LHCN-M2 (cell line): ENCODE measurements at regions not wholly inside any gene's neighbourhood (a gene's known extent, or its start where the extent isn't known, plus 50 kb on each side); places are given as distances from the start of the nearest gene placed in this dataset.

ENCODE experiments used
- DNase-seq: peaks from one replicate; pipeline ENCODE4 v3.0.0-alpha.2; 2012; ENCODE audit warnings: low read depth

DNA sequence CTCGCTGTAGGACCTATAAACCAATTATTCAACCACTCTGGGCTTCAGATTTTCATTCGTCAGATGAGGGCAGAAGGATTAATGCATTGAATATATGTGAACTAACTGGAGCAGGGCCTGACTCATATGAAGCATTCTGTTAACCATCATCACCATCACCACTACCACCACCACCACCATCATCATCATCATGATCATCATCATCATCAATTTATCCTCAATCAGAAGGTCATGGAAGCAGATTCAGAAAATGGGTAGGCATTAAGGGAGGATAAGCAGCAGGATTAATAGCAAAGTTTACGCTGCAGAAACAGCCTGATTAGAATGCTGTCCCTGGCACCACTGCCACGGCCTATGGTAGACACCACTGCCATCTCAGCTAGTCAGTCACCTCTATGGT lies 407.5 kb upstream of the THBS1 start:
- no peak for DNase-seq

DNA sequence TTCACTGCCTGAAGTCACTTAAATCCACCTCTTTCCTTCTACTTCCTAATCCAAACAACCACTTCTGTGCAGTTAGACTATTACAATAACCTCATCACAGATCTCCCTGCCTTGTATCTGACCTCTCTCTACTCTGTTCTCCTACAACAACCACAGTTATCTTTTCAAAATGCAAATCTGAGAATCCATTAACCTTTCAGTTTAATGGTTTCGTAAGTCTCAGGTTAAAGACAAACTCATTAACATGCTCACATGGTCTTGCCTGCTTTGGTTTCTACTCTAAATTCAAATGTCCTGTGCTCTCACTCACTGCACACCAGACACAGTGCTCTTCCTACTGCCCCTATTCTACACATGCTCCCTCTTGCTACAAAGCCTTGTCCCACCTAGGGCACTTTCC lies 406.5 kb upstream of the THBS1 start:
- DNase-seq, result no peak

DNA sequence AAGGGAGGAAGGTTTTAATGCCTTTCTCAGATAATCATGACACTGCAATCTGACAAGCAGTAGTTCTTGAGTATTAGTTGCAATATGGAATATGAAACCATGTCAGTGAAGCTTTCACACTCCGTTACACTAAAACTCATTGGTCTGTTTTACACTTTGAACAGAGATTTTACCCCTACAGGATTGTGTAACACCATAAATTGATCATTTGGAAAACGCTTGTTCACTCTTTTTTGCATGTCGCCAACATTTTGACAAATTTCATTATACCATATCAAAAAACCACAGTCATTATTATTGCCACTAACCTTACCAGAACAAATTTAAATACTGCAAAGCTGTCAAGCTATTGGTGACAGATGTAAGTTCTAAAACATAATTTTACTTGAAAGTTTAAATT lies 404.8 kb upstream of the THBS1 start:
- DNase-seq, result no peak

- peak; percentile 90 for DNase-seq
Measured at GRCh38 chr15:39177561-39177960, 403.3 kb upstream of the THBS1 start.

DNA sequence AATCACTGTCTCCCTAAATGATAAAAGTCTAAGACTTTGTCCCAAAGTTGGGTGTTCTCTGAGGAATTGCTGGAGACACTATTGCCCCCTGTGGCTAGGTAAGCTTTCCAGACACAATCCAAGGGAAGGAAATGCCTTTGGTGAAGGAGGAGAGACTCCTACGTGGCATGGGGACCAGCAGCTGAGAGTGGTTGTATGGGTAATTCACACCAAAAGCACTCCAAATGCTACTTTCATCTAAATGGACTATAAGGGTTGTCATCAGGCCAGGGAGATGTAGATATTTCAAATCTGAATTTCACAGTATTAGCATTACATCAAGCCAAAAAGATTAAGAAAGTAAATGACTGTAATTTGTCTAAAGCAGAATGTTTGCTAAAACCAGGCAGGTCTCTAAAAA lies 400.8 kb upstream of the THBS1 start:
- DNase-seq, result no peak

GRCh38 chr15:39180483-39180933 lies 400.4 kb upstream of the THBS1 start:
- no peak for DNase-seq

DNA sequence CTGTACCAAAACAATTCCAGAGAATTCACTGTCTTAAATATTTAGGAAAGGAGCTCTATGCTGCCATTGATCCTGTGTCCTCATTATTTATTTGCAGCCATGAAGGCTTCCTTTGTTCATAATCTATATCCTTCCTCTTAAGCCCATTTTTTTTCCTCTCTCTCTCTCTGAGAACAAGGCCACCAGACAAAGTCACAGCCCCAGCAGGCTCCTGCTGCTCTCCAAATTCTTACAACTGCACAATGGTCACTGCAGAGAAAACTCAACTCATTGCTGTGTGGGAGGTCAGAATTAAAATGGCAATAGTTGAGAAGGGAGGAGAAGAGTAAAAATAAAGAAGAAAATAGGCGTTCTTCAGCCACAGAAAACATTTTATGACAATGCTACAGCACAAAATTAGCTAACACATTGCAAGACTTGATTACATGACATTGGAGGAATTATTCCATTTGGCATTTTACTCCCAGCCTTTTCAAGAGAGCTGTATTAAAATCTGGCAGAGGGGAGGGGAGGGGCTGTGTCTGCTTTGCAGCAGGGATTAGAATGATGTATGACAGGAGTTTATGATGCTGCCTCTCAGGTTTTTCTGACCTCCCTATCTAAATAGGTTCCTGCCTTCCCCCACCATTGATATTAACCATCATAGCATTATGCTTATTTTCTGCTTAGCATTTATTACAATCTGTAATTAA lies 399.7 kb upstream of the THBS1 start:
- no peak for DNase-seq

DNA sequence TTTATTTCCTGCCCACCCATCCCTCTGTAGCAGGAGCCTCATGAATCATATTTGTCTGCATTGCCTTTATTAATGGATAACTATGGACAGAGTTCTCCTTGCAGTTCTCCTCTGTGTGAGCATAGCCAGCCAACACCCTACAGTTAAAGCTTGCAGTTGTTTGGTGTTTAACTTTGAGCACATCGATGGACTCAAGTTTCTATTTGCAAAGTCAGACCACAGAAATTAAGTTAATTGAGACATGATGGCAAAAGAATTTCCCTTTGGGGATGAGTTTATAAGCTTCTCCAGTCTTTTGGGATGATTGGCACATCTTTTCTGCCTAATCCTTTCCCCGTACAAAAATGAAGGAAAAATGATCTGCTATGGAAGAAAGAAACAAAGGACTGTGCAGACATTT lies 398.9 kb upstream of the THBS1 start:
- DNase-seq, result no peak

DNA sequence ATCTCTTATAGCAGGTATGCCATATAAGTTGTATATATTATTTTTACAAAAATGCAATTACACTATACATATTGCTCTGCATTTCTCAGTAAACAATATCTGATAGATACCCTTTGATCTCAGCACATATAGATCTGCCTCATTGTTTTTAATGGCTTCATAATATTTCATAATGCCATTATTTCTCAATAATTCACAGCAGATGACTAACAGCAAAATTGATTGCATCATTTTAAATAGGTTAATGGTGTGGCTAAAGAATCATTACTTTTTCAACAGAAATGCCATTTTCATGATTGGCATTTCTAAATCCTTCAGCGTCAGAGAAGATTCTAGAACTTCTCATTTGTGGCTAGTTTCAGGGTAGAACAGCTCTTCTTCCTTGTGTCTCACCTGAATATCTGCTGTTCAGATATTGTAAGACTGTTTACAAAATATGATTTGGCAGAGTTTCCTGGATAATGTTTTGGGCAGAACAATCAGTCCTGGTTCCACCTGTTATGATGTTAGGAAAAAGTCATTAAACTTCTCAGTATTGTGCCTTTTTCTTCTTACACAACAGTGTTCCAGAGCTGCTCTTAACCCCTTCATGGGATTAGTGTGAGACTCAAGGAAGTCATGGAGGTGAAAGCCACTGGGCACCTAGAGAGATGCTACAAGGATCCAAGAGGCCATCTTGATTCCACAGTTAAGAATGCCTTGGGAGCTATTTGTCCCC lies 397.6 kb upstream of the THBS1 start:
- no peak for DNase-seq

DNA sequence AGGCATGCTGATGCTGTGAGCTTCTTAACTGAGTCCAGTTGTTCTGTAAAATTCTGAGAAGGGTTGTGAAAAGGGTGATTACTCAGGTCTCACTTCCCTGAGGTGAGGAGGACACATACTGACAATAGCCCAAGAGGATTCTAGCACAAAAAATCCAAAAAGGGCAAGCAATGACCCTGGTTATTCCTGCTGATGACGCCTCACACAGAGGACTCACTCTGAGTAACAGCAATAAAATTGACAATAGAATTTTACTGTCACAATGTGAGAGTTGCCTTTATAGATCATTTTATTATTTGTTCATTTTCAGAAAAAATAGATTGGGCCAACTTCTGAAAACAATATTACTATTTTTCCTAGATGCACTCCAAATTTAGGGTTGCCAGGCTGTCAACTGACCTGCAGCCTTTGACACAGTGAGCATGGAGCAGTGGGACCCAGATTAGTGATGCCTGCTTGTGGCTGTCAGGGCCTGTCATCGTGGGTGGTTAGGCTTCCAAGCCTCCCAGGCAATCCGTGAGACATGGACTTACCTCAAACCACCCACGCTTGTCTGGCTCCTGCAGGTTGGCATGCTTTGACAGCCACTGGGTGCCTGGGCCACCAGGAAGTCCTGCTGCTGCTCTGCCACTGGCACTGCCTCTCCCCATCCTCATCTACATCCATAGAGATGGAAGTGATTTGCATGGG lies 396.0 kb upstream of the THBS1 start:
- no peak for DNase-seq

DNA sequence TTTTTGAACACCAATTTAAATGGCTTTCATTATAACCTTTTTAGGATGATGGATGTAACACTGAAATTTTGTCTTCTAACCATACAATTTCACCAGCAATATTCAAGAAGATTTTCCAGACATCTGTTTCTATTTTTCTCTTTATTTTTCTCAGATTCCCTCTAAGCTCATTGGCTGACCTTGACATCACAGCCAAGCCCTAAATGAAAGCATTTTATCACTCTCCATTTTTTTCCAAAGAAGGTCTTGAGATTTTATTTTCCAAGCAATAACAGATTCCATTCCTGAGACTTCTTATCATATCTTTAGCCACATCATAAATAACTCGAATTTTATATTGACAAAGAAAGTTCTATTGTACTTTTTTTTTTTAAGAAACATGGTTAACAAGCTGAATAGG lies 392.6 kb upstream of the THBS1 start:
- DNase-seq, result no peak

- peak; percentile 91 for DNase-seq
Measured at GRCh38 chr15:39188930-39189329, 391.9 kb upstream of the THBS1 start.

DNA sequence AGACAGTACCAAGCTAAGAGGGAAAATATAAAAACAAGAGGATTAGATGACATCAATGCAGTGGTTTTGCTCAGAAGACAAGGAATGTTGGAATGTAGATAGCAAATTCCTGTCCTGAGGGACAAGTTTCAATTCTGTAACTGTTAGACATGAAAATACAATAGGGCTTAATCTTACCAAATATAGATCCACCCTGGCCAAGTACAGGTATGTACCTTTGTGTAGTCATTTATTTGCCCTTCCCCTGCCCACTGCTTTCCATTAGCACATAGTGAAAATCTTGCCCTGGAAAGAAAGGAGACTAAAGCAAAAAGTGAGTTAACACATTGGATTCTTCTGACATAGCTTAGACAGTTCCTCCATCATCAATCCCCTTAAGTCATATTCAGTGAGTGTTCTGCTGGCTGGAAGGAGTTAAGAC lies 389.0 kb upstream of the THBS1 start:
- DNase-seq, result peak; percentile 84

GRCh38 chr15:39192351-39192750 lies 388.5 kb upstream of the THBS1 start:
- DNase-seq, result no peak

GRCh38 chr15:39192979-39193560 lies 387.8 kb upstream of the THBS1 start:
- DNase-seq, result no peak

- DNase-seq, result no peak
Measured at GRCh38 chr15:39193611-39194010, 387.3 kb upstream of the THBS1 start.

DNA sequence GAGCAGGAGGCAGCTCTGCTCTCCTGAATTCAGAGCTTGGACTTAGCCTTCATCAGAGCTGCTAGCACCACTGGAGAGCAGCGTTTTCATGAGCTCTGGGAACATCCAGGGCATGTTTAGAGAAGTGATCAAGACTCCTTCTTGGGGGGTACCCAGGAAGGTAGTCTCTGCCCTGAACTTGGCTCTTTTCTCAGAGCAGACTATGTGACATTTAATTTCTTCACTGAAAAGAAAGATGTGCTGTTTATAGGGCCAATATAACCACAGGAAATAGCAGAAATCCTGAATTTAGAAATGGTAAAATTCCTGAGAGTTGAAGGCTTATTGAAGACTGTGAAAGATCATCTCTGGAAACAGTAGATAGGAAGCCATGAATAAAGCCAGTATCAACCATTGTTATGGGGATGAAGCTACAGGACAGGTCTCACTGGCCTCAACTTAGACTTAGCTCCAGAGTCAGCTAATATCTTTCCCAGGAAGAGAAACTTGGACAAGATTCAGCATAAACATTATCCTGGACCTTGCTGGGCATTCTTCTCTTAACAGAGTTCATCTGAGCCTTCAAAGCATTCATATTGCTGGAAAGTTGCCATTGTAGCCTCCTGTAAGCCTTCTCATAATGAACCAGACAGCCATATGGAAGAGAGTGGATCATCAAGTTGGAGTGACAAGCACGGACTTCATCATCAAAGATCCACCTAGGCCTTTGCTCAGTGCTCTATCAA lies 386.6 kb upstream of the THBS1 start:
- peak; percentile 48 for DNase-seq

GRCh38 chr15:39195961-39196486 lies 384.9 kb upstream of the THBS1 start:
- DNase-seq, result peak; percentile 91

DNA sequence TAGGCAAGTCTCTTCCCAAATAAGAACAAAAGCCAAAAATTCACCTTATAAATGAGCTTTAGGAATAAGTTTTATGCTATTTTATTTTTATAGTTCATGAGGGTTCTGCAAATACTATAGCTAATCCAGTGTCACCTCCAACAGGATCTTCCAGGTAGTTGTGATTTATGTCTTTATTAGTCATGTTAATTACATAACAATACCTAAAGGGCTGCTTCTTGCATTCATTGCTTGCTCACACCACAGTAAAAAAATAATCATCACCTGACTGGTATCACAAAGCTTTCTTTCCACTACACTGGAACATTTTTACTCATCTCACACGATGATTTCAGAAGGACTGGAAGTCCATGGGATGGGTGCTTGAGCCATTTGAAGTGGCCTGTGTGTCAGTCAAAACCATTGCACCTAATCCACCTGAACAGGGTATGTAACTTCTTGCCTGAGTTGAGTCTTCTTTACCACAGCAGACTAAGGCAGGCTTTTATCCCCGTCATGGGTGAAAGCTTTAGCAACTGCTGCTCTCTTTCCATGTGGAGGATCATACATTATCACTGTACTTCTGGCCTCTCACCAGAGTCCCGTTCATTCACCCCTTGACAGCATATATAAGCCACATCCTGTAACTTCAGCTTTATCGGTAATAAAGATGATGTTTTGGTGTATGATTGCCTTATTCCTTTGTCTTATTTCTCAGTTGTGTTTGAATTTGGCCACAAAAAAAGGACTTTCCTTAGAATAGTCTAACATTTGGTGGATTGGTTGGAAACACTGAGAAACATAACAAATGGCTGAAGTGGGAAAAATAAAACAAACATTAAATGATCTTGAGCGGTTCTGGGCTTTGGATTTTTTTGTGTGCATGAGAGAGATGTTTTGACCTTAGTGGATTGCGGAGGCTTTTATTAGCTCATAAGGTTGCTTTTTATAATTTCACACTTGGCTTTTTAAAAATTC lies 382.6 kb upstream of the THBS1 start:
- no peak for DNase-seq

DNA sequence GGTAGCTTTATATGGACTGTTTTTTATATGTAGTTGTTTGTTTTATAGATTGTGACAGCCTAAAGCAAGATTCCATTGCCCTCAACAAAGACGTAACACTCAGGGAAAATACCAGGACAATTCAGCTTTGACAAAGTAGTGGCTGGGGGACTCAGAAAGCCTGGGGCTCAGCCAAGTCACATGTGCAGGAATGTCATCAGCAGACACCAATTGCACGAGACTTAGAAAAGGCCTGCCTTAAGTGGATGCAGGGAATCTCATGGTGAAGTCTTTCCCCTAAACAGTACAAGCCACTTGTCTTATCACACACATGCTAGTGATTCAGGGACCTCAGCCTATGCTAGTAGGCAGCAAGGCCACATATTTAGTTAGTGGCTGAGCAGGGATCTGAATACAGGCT lies 381.8 kb upstream of the THBS1 start:
- DNase-seq, result no peak
